Keratinocyte (primary cell): ENCODE measurements at regions not wholly inside any gene's neighbourhood (a gene's known extent, or its start where the extent isn't known, plus 50 kb on each side); places are given as distances from the start of the nearest gene placed in this dataset.

ENCODE experiments used
- DNase-seq: peaks from one replicate; pipeline ENCODE4 v3.0.0-alpha.2; 2011; ENCODE audit warnings: low read depth, missing footprints, low spot score
- FAIRE-seq: peaks from 2 replicates; lab custom pipeline; 2011; peaks lifted over from hg19 to GRCh38; lab: Jason Lieb, UNC
- H2AFZ ChIP-seq: 2 replicates; pipeline ENCODE4 v1.6.0; 2012; ENCODE audit warnings: low read length, control low read depth, inconsistent platforms; ENCODE audit not compliant: control insufficient read depth
- H3K27ac ChIP-seq: 2 replicates; pipeline ENCODE4 v1.5.1; 2011; ENCODE audit warnings: low read length; ENCODE audit not compliant: control insufficient read depth, insufficient read depth
- H3K27me3 ChIP-seq: 3 replicates; pipeline ENCODE4 v1.6.0; 2011; ENCODE audit warnings: low read length; ENCODE audit not compliant: control insufficient read depth, insufficient read depth; ENCODE audit errors: extremely low read depth
- H3K36me3 ChIP-seq, 2 experiments: 2 replicates in 1 of 2; 3 replicates in 1 of 2; pipeline ENCODE4 v1.5.1; 2011; ENCODE audit warnings: low read length in 2 of 2, mild to moderate bottlenecking in 1 of 2; ENCODE audit not compliant: control insufficient read depth in 2 of 2, insufficient read depth in 2 of 2; ENCODE audit errors: extremely low read depth in 1 of 2
- H3K4me1 ChIP-seq: 3 replicates; pipeline ENCODE4 v1.5.1; 2011; ENCODE audit warnings: low read length; ENCODE audit not compliant: control insufficient read depth, insufficient read depth; ENCODE audit errors: extremely low read depth
- H3K4me2 ChIP-seq: 3 replicates; pipeline ENCODE4 v1.6.0; 2011; ENCODE audit warnings: low read depth, low read length; ENCODE audit not compliant: control insufficient read depth, insufficient read depth; ENCODE audit errors: extremely low read depth
- H3K4me3 ChIP-seq, 3 experiments: fragments of 200-600 bp in 1 of 3; sonication (generic) in 1 of 3; 2 replicates in 2 of 3; 3 replicates in 1 of 3; pipeline ENCODE4 v1.5.1; 2011 to 2016; ENCODE audit warnings: low read length in 3 of 3, mild to moderate bottlenecking in 3 of 3, control low read depth in 2 of 3, inconsistent platforms in 1 of 3, low read depth in 1 of 3, mixed read lengths in 1 of 3, mixed run types in 1 of 3, moderate library complexity in 1 of 3; ENCODE audit not compliant: control insufficient read depth in 2 of 3, insufficient read depth in 2 of 3; ENCODE audit errors: extremely low read depth in 1 of 3
- H3K79me2 ChIP-seq: 2 replicates; pipeline ENCODE4 v1.6.0; 2012; ENCODE audit warnings: low read length; ENCODE audit not compliant: control insufficient read depth, insufficient read depth
- H3K9ac ChIP-seq: 3 replicates; pipeline ENCODE4 v1.6.0; 2011; ENCODE audit warnings: low read length; ENCODE audit not compliant: control insufficient read depth, insufficient read depth; ENCODE audit errors: extremely low read depth
- H3K9me1 ChIP-seq: 3 replicates; pipeline ENCODE4 v1.6.0; 2011; ENCODE audit warnings: low read length; ENCODE audit not compliant: control insufficient read depth, insufficient read depth; ENCODE audit errors: extremely low read depth
- H3K9me3 ChIP-seq: 2 replicates; pipeline ENCODE4 v1.5.1; 2012; ENCODE audit warnings: low read depth, low read length; ENCODE audit not compliant: control insufficient read depth
- H4K20me1 ChIP-seq: 3 replicates; pipeline ENCODE4 v1.6.0; 2011; ENCODE audit warnings: low read length; ENCODE audit not compliant: control insufficient read depth, insufficient read depth; ENCODE audit errors: extremely low read depth
- EZH2 ChIP-seq: IDR thresholded peaks from one replicate; pipeline ENCODE4 v1.6.1; 2012; ENCODE audit warnings: inconsistent platforms, mild to moderate bottlenecking, low read length, moderate library complexity
- dilution Hi-C: fragments of 300-500 bp; cut with MboI; formaldehyde crosslinking; loops from one replicate; pipeline ENCODE4 v1.7.0; 2020; ENCODE audit warnings: low sequenced_read_pairs; ENCODE audit not compliant: extremely low pct_ligation_motif_present
- TF ChIP-seq, protein P1 (sequence below), 3 experiments: IDR thresholded peaks in 1 of 3; conservative IDR thresholded peaks in 1 of 3; optimal IDR thresholded peaks in 1 of 3; 2 replicates in 2 of 3; 3 replicates in 1 of 3; pipeline versions ENCODE3 to v1.5.1; 2011; ENCODE audit warnings: low read length in 3 of 3, mild to moderate bottlenecking in 3 of 3, moderate library complexity in 2 of 3, control low read depth in 1 of 3, inconsistent platforms in 1 of 3; ENCODE audit not compliant: insufficient read depth in 2 of 3; ENCODE audit errors: extremely low read depth in 1 of 3

DNA sequence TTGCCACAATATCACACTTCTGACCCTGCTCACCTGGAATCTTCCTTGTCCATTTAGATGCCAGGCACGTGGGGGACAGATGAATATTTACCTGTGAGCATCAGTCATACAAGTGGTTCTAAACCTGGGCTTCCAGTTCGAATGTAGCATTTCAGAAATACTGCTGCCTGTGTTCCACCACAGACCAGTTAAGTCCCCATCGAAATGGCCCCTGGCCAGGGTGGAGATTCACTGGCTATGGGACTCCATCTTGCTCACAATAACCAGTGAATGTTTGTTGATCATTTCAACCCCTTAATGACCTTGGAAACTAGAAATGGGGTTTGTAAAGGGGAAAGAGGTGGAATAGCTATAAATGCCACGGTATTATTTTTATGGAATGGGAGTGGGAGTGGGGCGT lies 73.8 kb downstream of the CLDN34 start:
- Histone ChIP-seq H3K4me3 (no peak overlapping the region), H4K20me1 (no peaks in the 10 kb centered on the region), H3K36me3 (no peaks in the 10 kb centered on the region), H3K79me2 (peaks cover 1% of the 10 kb centered on the region), H3K4me2 (no peak overlapping the region), H2AFZ (no peak overlapping the region), H3K4me1 (peaks cover 24% of the 10 kb centered on the region), H3K9me1 (no peaks in the 10 kb centered on the region), H3K9me3 (no peaks in the 10 kb centered on the region), H3K27ac (no peak overlapping the region), H3K27me3 (no peaks in the 10 kb centered on the region), H3K9ac (no peak overlapping the region)
- DNase-seq = no peak
- no peak for FAIRE-seq
- dilution Hi-C loops = no loop called here
- TF ChIP-seq, protein P1, sequence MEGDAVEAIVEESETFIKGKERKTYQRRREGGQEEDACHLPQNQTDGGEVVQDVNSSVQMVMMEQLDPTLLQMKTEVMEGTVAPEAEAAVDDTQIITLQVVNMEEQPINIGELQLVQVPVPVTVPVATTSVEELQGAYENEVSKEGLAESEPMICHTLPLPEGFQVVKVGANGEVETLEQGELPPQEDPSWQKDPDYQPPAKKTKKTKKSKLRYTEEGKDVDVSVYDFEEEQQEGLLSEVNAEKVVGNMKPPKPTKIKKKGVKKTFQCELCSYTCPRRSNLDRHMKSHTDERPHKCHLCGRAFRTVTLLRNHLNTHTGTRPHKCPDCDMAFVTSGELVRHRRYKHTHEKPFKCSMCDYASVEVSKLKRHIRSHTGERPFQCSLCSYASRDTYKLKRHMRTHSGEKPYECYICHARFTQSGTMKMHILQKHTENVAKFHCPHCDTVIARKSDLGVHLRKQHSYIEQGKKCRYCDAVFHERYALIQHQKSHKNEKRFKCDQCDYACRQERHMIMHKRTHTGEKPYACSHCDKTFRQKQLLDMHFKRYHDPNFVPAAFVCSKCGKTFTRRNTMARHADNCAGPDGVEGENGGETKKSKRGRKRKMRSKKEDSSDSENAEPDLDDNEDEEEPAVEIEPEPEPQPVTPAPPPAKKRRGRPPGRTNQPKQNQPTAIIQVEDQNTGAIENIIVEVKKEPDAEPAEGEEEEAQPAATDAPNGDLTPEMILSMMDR (optimal IDR thresholded peaks at IDR 0.05 in 1 of 3, IDR thresholded peaks at IDR 0.05 in 1 of 3, conservative IDR thresholded peaks at IDR 0.05 in 1 of 3; ENCODE audit: extremely low read depth in 1 of 3, insufficient read depth in 2 of 3, low read length in 3 of 3) = no peak
- no peak for TF ChIP-seq EZH2

DNA sequence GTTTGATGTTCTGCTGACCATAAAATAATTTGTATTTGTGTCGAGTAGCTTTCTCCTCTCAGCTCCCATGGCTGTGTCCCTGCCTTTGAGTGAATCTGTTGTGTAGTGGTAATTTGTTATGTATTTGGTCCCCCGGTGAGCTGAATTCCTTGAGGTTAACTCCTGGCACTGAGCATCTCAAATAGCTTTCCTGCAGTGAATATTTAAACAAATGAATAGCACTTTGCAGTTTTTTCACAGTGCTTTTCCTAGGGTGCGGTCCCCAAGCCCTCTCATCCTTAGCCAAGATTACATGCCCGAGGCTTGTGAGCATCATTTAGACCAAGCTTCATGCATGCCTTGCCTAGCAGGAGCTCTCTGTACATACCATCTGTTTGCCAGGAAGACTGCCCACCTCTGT lies 74.2 kb downstream of the CLDN34 start:
- no peak overlapping the region for H2AFZ ChIP-seq
- dilution Hi-C loops = no loop called here
- no peak for DNase-seq
- no peaks in the 10 kb centered on the region for H4K20me1 ChIP-seq
- no peak overlapping the region for H3K4me3 ChIP-seq
- peaks cover 24% of the 10 kb centered on the region for H3K4me1 ChIP-seq
- H3K36me3 ChIP-seq = no peaks in the 10 kb centered on the region
- no peaks in the 10 kb centered on the region for H3K9me3 ChIP-seq
- no peaks in the 10 kb centered on the region for H3K9me1 ChIP-seq
- no peak overlapping the region for H3K9ac ChIP-seq
- TF ChIP-seq, protein P1 (optimal IDR thresholded peaks at IDR 0.05 in 1 of 3, IDR thresholded peaks at IDR 0.05 in 1 of 3, conservative IDR thresholded peaks at IDR 0.05 in 1 of 3; ENCODE audit: extremely low read depth in 1 of 3, insufficient read depth in 2 of 3, low read length in 3 of 3) = no peak
- no peak for TF ChIP-seq EZH2
- H3K27me3 ChIP-seq = no peaks in the 10 kb centered on the region
- peaks cover 1% of the 10 kb centered on the region for H3K79me2 ChIP-seq
- no peak overlapping the region for H3K27ac ChIP-seq
- no peak for FAIRE-seq
- no peak overlapping the region for H3K4me2 ChIP-seq
